ENCODE measurements at regions not wholly inside any gene's neighbourhood (a gene's known extent, or its start where the extent isn't known, plus 50 kb on each side); places are given as distances from the start of the nearest gene placed in this dataset.
"Not testable (repeated sequence)": the region's sequence is repeated elsewhere in the genome, so short reads cannot be mapped to it uniquely, and the experiment has no call there.

DNA sequence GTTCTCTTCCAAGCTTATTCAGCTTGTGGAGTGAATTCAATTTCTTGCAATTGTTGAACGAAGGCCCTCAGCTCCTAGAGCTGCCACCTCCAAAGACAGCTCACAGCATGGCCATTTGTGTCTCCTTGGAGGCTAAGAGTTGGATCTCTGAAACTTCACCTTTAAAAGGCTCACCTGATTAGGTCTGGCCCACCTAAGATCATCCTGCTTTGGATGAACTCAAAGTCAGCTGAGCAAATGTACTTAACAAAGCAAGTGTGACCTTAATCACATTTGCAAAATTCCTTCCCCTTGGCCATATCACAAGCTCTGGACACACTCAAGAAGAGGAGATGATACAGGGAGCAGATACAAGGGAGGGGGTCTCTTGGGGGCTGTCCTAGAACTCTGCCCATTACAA is 67.8 kb upstream of the EEF2KMT start:
- TF ChIP-seq YY1 (IDR thresholded peaks at IDR 0.05; ENCODE audit: insufficient read depth, insufficient read length); SUZ12 (IDR thresholded peaks at IDR 0.05; ENCODE audit: extremely low read depth, insufficient read depth, insufficient read length): not testable (repeated sequence)
